C4-2B (cell line): ENCODE measurements at regions not wholly inside any gene's neighbourhood (a gene's known extent, or its start where the extent isn't known, plus 50 kb on each side); places are given as distances from the start of the nearest gene placed in this dataset.

Source experiments
- CTCF ChIP-seq: fragments of 450-650 bp; conservative IDR thresholded peaks from 2 replicates; pipeline ENCODE4 v1.5.1; 2017; ENCODE audit warnings: mild to moderate bottlenecking
- ZFX ChIP-seq: fragments of 450-650 bp; IDR thresholded peaks from 2 replicates; pipeline ENCODE4 v1.6.1; 2017

- TF ChIP-seq ZFX (no peak), CTCF (no peak)
Observed at GRCh38 chr22:49042877-49043859, 784.5 kb downstream of the BRD1 start.
